ENCODE measurements at regions not wholly inside any gene's neighbourhood (a gene's known extent, or its start where the extent isn't known, plus 50 kb on each side); places are given as distances from the start of the nearest gene placed in this dataset.

GRCh38 chr18:70468861-70469547 lies 180.2 kb downstream of the SOCS6 start:
- no peak overlapping the region for H3K4me3 ChIP-seq (ENCODE audit: low read length in 2 of 2)
- CTCF ChIA-PET (ENCODE audit: partially characterized antibody) = interaction anchor here (1.0 kb wide), 1 partner anchor 23 kb away, joined by 3 read pairs; no protein-coding TSS in a partner anchor
- H3K27ac ChIP-seq (ENCODE audit: low read depth, low read length) = no peak overlapping the region
- POLR2A ChIA-PET (ENCODE audit: partially characterized antibody) = no interaction called here
- intact Hi-C loops (cut with micrococcal nuclease) = no loop called here
- Mint-ChIP-seq H3K9me3 (no peaks in the 10 kb centered on the region), H3K27ac (no peak overlapping the region), H3K4me1 (peaks cover 0 to 7% (median 5%) of the 10 kb centered on the region in 4 donors), H3K36me3 (no peaks in the 10 kb centered on the region), H3K4me3 (no peak overlapping the region), H3K27me3 (peaks cover 2 to 4% of the 10 kb centered on the region in 2 donors)
- peaks cover 5% of the 10 kb centered on the region for H3K4me1 ChIP-seq (ENCODE audit: insufficient read depth, low read length)
- no peaks in the 10 kb centered on the region for H3K36me3 ChIP-seq (ENCODE audit: insufficient read depth, low read length)
- H3K9me3 ChIP-seq (ENCODE audit: control insufficient read depth in 1 of 2, low read length in 2 of 2) = no peaks in the 10 kb centered on the region
- DNase-seq = no peak
- peaks cover 3% of the 10 kb centered on the region for H3K27me3 ChIP-seq (ENCODE audit: insufficient read depth, low read length)

- Mint-ChIP-seq H3K36me3 (no peaks in the 10 kb centered on the region), H3K9me3 (no peaks in the 10 kb centered on the region), H3K27ac (peak overlapping the region in 1 of 7 donors; percentile 30), H3K27me3 (peaks cover 16 to 18% of the 10 kb centered on the region in 2 donors), H3K4me1 (peaks cover 0 to 7% (median 5%) of the 10 kb centered on the region in 4 donors), H3K4me3 (peak overlapping the region in 7 of 8 donors; percentile 32 to 82 (median 71))
- intact Hi-C loops (cut with micrococcal nuclease) = no loop called here
- DNase-seq = peak in 4 of 5 donors; percentile 1 to 20 (median 5)
- ChIA-PET CTCF (ENCODE audit: partially characterized antibody) (no interaction called here), POLR2A (ENCODE audit: partially characterized antibody) (no interaction called here)
- Histone ChIP-seq H3K4me1 (ENCODE audit: insufficient read depth, low read length) (peaks cover 5% of the 10 kb centered on the region), H3K36me3 (ENCODE audit: insufficient read depth, low read length) (no peaks in the 10 kb centered on the region), H3K27ac (ENCODE audit: low read depth, low read length) (no peak overlapping the region), H3K9me3 (ENCODE audit: control insufficient read depth in 1 of 2, low read length in 2 of 2) (no peaks in the 10 kb centered on the region), H3K4me3 (ENCODE audit: low read length in 2 of 2) (no peak overlapping the region), H3K27me3 (ENCODE audit: insufficient read depth, low read length) (peaks cover 3% of the 10 kb centered on the region)
These were observed 175.7 kb downstream of the SOCS6 start for GRCh38 chr18:70464343-70465114.

DNA sequence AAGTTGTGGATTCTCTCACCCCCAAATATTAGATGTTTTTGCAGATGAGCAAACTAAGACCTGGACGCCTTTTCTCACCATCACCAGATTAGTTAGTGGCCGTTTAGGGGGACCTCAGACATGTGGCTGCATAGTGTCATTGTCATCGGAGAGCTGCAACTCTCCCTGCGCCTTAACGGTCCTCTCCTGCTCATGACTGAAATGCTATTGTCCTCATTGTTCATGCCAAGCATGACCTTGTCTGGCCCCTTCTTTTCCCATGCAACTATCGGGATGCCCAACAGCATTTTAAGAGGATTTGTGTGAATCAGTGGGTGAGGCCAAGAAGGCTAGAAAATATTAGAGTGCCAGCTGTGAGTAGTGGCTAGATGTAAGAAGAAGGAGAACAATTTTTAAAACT lies 174.2 kb downstream of the SOCS6 start:
- POLR2A ChIA-PET (ENCODE audit: partially characterized antibody) = no interaction called here
- H3K4me3 Mint-ChIP-seq = no peak overlapping the region
- no peaks in the 10 kb centered on the region for H3K9me3 Mint-ChIP-seq

DNA sequence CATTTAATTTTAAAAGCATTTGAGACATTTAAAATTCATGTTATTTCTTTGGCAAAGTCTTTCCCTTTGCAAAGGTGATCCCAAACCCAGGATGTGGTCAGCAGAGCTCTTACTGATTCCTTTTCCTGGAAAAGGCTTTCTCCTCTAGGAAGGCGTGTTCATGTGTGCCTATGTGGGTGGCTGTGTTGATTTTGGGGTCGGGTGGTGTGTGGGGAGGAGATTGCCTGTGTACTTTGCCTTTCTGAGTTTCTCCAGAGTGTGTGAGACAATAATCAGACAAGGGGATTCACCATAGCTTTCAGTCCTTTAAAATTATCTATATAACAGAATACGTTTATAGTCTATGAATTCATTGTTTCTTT lies 173.2 kb downstream of the SOCS6 start:
- Histone ChIP-seq H3K9me3 (ENCODE audit: control insufficient read depth in 1 of 2, low read length in 2 of 2) (no peaks in the 10 kb centered on the region), H3K4me1 (ENCODE audit: insufficient read depth, low read length) (peaks cover 5% of the 10 kb centered on the region), H3K36me3 (ENCODE audit: insufficient read depth, low read length) (no peaks in the 10 kb centered on the region), H3K27me3 (ENCODE audit: insufficient read depth, low read length) (peaks cover 3% of the 10 kb centered on the region), H3K4me3 (ENCODE audit: low read length in 2 of 2) (no peak overlapping the region), H3K27ac (ENCODE audit: low read depth, low read length) (no peak overlapping the region)
- H3K27me3 Mint-ChIP-seq = peaks cover 16 to 23% of the 10 kb centered on the region in 2 donors
- H3K27ac Mint-ChIP-seq = no peak overlapping the region
- no peak for DNase-seq
- no peaks in the 10 kb centered on the region for H3K9me3 Mint-ChIP-seq
- H3K4me1 Mint-ChIP-seq = peaks cover 0 to 7% (median 5%) of the 10 kb centered on the region in 4 donors
- no peaks in the 10 kb centered on the region for H3K36me3 Mint-ChIP-seq
- CTCF ChIA-PET (ENCODE audit: partially characterized antibody) = interaction anchor here (2.3 kb wide), 1 partner anchor 8 kb away, joined by 10 read pairs; no protein-coding TSS in a partner anchor
- POLR2A ChIA-PET (ENCODE audit: partially characterized antibody) = no interaction called here
- H3K4me3 Mint-ChIP-seq = no peak overlapping the region
- intact Hi-C loops (cut with micrococcal nuclease) = no loop called here

More for the DNA sequence above, 174.2 kb downstream of the SOCS6 start:
- no peak for DNase-seq
- H3K36me3 ChIP-seq (ENCODE audit: insufficient read depth, low read length) = no peaks in the 10 kb centered on the region
- intact Hi-C loops (cut with micrococcal nuclease) = no loop called here
- no peaks in the 10 kb centered on the region for H3K9me3 ChIP-seq (ENCODE audit: control insufficient read depth in 1 of 2, low read length in 2 of 2)
- Mint-ChIP-seq H3K36me3 (no peaks in the 10 kb centered on the region), H3K4me1 (peaks cover 0 to 7% (median 5%) of the 10 kb centered on the region in 4 donors), H3K27me3 (peaks cover 16 to 23% of the 10 kb centered on the region in 2 donors), H3K27ac (no peak overlapping the region)
- CTCF ChIA-PET (ENCODE audit: partially characterized antibody) = interaction anchor here (2.3 kb wide), 1 partner anchor 9 kb away, joined by 10 read pairs; no protein-coding TSS in a partner anchor
- H3K27ac ChIP-seq (ENCODE audit: low read depth, low read length) = no peak overlapping the region
- H3K4me1 ChIP-seq (ENCODE audit: insufficient read depth, low read length) = peaks cover 5% of the 10 kb centered on the region
- peaks cover 3% of the 10 kb centered on the region for H3K27me3 ChIP-seq (ENCODE audit: insufficient read depth, low read length)
- no peak overlapping the region for H3K4me3 ChIP-seq (ENCODE audit: low read length in 2 of 2)

GRCh38 chr18:70461323-70462077 lies 172.7 kb downstream of the SOCS6 start:
- Mint-ChIP-seq H3K27me3 (peaks cover 16 to 23% of the 10 kb centered on the region in 2 donors), H3K4me3 (no peak overlapping the region), H3K36me3 (no peaks in the 10 kb centered on the region), H3K9me3 (no peaks in the 10 kb centered on the region), H3K27ac (no peak overlapping the region), H3K4me1 (peaks cover 0 to 7% (median 5%) of the 10 kb centered on the region in 4 donors)
- ChIA-PET CTCF (ENCODE audit: partially characterized antibody) (interaction anchor here (2.3 kb wide), 1 partner anchor 7 kb away, joined by 10 read pairs; no protein-coding TSS in a partner anchor), POLR2A (ENCODE audit: partially characterized antibody) (no interaction called here)
- intact Hi-C loops (cut with micrococcal nuclease) = no loop called here
- peaks cover 5% of the 10 kb centered on the region for H3K4me1 ChIP-seq (ENCODE audit: insufficient read depth, low read length)
- no peak overlapping the region for H3K27ac ChIP-seq (ENCODE audit: low read depth, low read length)
- no peak overlapping the region for H3K4me3 ChIP-seq (ENCODE audit: low read length in 2 of 2)
- no peaks in the 10 kb centered on the region for H3K9me3 ChIP-seq (ENCODE audit: control insufficient read depth in 1 of 2, low read length in 2 of 2)
- H3K36me3 ChIP-seq (ENCODE audit: insufficient read depth, low read length) = no peaks in the 10 kb centered on the region
- no peak for DNase-seq
- peaks cover 3% of the 10 kb centered on the region for H3K27me3 ChIP-seq (ENCODE audit: insufficient read depth, low read length)

GRCh38 chr18:70459731-70460130 lies 170.9 kb downstream of the SOCS6 start:
- ChIA-PET POLR2A (ENCODE audit: partially characterized antibody) (no interaction called here), CTCF (ENCODE audit: partially characterized antibody) (interaction anchor here (1.0 kb wide), 1 partner anchor 10 kb away, joined by 3 read pairs; no protein-coding TSS in a partner anchor)
- Mint-ChIP-seq H3K27ac (peak overlapping the region in 1 of 7 donors; percentile 32), H3K36me3 (no peaks in the 10 kb centered on the region), H3K27me3 (peaks cover 13 to 23% of the 10 kb centered on the region in 2 donors), H3K4me3 (no peak overlapping the region), H3K9me3 (no peaks in the 10 kb centered on the region), H3K4me1 (peaks cover 0 to 5% (median 4%) of the 10 kb centered on the region in 4 donors)
- intact Hi-C loops (cut with micrococcal nuclease) = no loop called here
- Histone ChIP-seq H3K27ac (ENCODE audit: low read depth, low read length) (no peak overlapping the region), H3K4me1 (ENCODE audit: insufficient read depth, low read length) (peaks cover 4% of the 10 kb centered on the region), H3K36me3 (ENCODE audit: insufficient read depth, low read length) (no peaks in the 10 kb centered on the region), H3K4me3 (ENCODE audit: low read length in 2 of 2) (no peak overlapping the region), H3K9me3 (ENCODE audit: control insufficient read depth in 1 of 2, low read length in 2 of 2) (no peaks in the 10 kb centered on the region), H3K27me3 (ENCODE audit: insufficient read depth, low read length) (peaks cover 2% of the 10 kb centered on the region)
- DNase-seq = no peak

DNA sequence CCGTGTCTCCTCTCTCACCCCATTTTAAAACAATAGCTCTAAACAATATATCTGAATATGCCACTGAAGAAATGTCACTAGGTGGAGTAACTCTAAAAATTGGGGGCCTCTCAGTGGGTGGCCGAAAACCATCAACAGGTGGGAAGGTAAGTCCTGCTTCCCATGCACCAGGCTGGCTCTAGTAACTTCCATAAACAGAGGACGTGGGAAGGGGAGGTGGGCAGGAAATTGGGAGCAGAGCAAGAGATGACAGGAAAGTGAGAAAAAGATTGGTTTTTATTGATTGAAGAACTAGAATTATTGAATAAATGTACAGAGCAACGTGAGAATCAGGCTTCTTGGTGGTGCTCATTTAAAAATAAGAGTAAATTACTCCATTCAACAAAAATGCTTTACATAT lies 170.4 kb downstream of the SOCS6 start:
- Mint-ChIP-seq H3K4me3 (no peak overlapping the region), H3K36me3 (no peaks in the 10 kb centered on the region), H3K27me3 (peaks cover 13 to 23% of the 10 kb centered on the region in 2 donors), H3K9me3 (no peaks in the 10 kb centered on the region), H3K27ac (no peak overlapping the region), H3K4me1 (peaks cover 0 to 2% (median under 1%) of the 10 kb centered on the region in 4 donors)
- H3K27ac ChIP-seq (ENCODE audit: low read depth, low read length) = no peak overlapping the region
- H3K36me3 ChIP-seq (ENCODE audit: insufficient read depth, low read length) = no peaks in the 10 kb centered on the region
- ChIA-PET CTCF (ENCODE audit: partially characterized antibody) (interaction anchor here (1.0 kb wide), 1 partner anchor 10 kb away, joined by 3 read pairs; no protein-coding TSS in a partner anchor), POLR2A (ENCODE audit: partially characterized antibody) (no interaction called here)
- intact Hi-C loops (cut with micrococcal nuclease) = no loop called here
- H3K4me1 ChIP-seq (ENCODE audit: insufficient read depth, low read length) = no peaks in the 10 kb centered on the region
- H3K27me3 ChIP-seq (ENCODE audit: insufficient read depth, low read length) = no peaks in the 10 kb centered on the region
- no peaks in the 10 kb centered on the region for H3K9me3 ChIP-seq (ENCODE audit: control insufficient read depth in 1 of 2, low read length in 2 of 2)
- no peak overlapping the region for H3K4me3 ChIP-seq (ENCODE audit: low read length in 2 of 2)
- DNase-seq = no peak
